SK-N-SH (cell line): ENCODE measurements at regions not wholly inside any gene's neighbourhood (a gene's known extent, or its start where the extent isn't known, plus 50 kb on each side); places are given as distances from the start of the nearest gene placed in this dataset.

Experiments used
- CTCF ChIA-PET: fragments of 300-600, 350-600 bp; formaldehyde crosslinking; extraction: SDS; loops from one replicate; lab custom pipeline; 2021; lab: Yijun Ruan, JAX
- POLR2A ChIA-PET: fragments of 350-600 bp; sonication (Branson Sonifier 250); formaldehyde crosslinking; extraction: SDS; loops from one replicate; lab custom pipeline; 2020; ENCODE audit warnings: antibody characterized with exemption, inconsistent platforms; lab: Yijun Ruan, JAX
- DNase-seq: peaks from one replicate; pipeline ENCODE4 v3.0.0; 2012
- H2AFZ ChIP-seq: fragments of 200-600 bp; sonication (generic); 2 replicates; pipeline ENCODE4 v1.8.1; 2016; ENCODE audit warnings: antibody characterized with exemption, mild to moderate bottlenecking, low read depth
- H3F3A ChIP-seq: fragments of 200-600 bp; sonication (generic); replicated peaks from 2 replicates; pipeline ENCODE3; 2016; ENCODE audit warnings: antibody characterized with exemption, mild to moderate bottlenecking; ENCODE audit not compliant: insufficient read depth
- H3K27ac ChIP-seq, 2 experiments: fragments of 200-500 bp in 1 of 2; fragments of 200-600 bp in 1 of 2; sonication (Bioruptor generic) in 1 of 2; sonication (generic), shearing (Covaris generic) in 1 of 2; 2 replicates each; pipeline versions ENCODE4 v1.5.1 to v1.6.1; 2014 to 2016; ENCODE audit warnings: low read depth in 2 of 2, inconsistent platforms in 1 of 2, low read length in 1 of 2, mild to moderate bottlenecking in 1 of 2, mixed read lengths in 1 of 2
- H3K27me3 ChIP-seq: fragments of 200-600 bp; sonication (generic), shearing (Covaris generic); 2 replicates; pipeline ENCODE4 v1.6.1; 2016; ENCODE audit warnings: mixed run types; ENCODE audit not compliant: insufficient read depth
- H3K36me3 ChIP-seq, 2 experiments: fragments of 200-500 bp in 1 of 2; fragments of 200-600 bp in 1 of 2; sonication (Bioruptor generic) in 1 of 2; sonication (generic) in 1 of 2; replicated peaks in 1 of 2; 2 replicates each; pipeline versions ENCODE3 to v1.5.1; 2014 to 2016; ENCODE audit warnings: low read length in 1 of 2, mild to moderate bottlenecking in 1 of 2; ENCODE audit not compliant: insufficient read depth in 2 of 2, control insufficient read depth in 1 of 2
- H3K4me1 ChIP-seq, 2 experiments: fragments of 200-500 bp in 1 of 2; fragments of 200-600 bp in 1 of 2; sonication (Bioruptor generic) in 1 of 2; sonication (generic), shearing (Covaris generic) in 1 of 2; 2 replicates each; pipeline versions ENCODE4 v1.5.1 to v1.6.1; 2014 to 2016; ENCODE audit warnings: low read depth in 1 of 2, low read length in 1 of 2, mixed run types in 1 of 2; ENCODE audit not compliant: insufficient read depth in 2 of 2, control insufficient read depth in 1 of 2
- H3K4me2 ChIP-seq: fragments of 200-600 bp; sonication (generic), shearing (Covaris generic); 2 replicates; pipeline ENCODE4 v1.6.1; 2017; ENCODE audit warnings: mixed run types
- H3K4me3 ChIP-seq, 2 experiments: fragments of 200-500 bp in 1 of 2; fragments of 200-600 bp in 1 of 2; sonication (Bioruptor generic) in 1 of 2; sonication (generic), shearing (Covaris generic) in 1 of 2; 2 replicates each; pipeline versions ENCODE4 v1.5.1 to v1.8.1; 2014 to 2016; ENCODE audit warnings: low read depth in 2 of 2, inconsistent platforms in 1 of 2, low read length in 1 of 2, mild to moderate bottlenecking in 1 of 2, mixed read lengths in 1 of 2, moderate library complexity in 1 of 2
- H3K79me2 ChIP-seq: fragments of 200-600 bp; sonication (generic); 2 replicates; pipeline ENCODE4 v1.8.1; 2017; ENCODE audit warnings: mild to moderate bottlenecking; ENCODE audit not compliant: insufficient read depth
- H3K9ac ChIP-seq: fragments of 200-600 bp; sonication (generic); 2 replicates; pipeline ENCODE4 v1.6.1; 2017; ENCODE audit warnings: mixed run types
- H3K9me2 ChIP-seq: fragments of 200-600 bp; sonication (generic); 2 replicates; pipeline ENCODE4 v1.6.1; 2017; ENCODE audit warnings: mixed run types
- H3K9me3 ChIP-seq: fragments of 200-600 bp; sonication (generic); 2 replicates; pipeline ENCODE4 v1.6.1; 2017; ENCODE audit warnings: mixed run types, mild to moderate bottlenecking, moderate library complexity
- H4K20me1 ChIP-seq: fragments of 200-600 bp; sonication (generic); 2 replicates; pipeline ENCODE4 v1.6.1; 2017; ENCODE audit warnings: mild to moderate bottlenecking, mixed run types; ENCODE audit not compliant: insufficient read depth
- EP300 ChIP-seq, 2 experiments: IDR thresholded peaks; 2 replicates each; pipeline versions ENCODE4 v1.4.0 to v1.6.1; 2012; ENCODE audit warnings: borderline replicate concordance in 1 of 2, low read depth in 1 of 2, low read length in 1 of 2
- EZH2phosphoT487 ChIP-seq: fragments of 200-600 bp; sonication (generic); IDR thresholded peaks from 2 replicates; pipeline ENCODE4 v1.6.1; 2017; ENCODE audit warnings: low read depth, mixed run types, mild to moderate bottlenecking, antibody characterized with exemption, moderate library complexity, borderline replicate concordance
- FOSL2 ChIP-seq: IDR thresholded peaks from 2 replicates; pipeline ENCODE4 v1.4.0; 2012; ENCODE audit warnings: low read depth, mild to moderate bottlenecking, moderate library complexity, borderline replicate concordance
- FOXJ3 ChIP-seq: sonication (generic); formaldehyde crosslinking; IDR thresholded peaks from 2 replicates; pipeline ENCODE4 v1.5.1; 2020; ENCODE audit warnings: mild to moderate bottlenecking, missing genetic modification reagents
- FOXM1 ChIP-seq: IDR thresholded peaks from 2 replicates; pipeline ENCODE4 v1.4.0; 2012; ENCODE audit warnings: low read depth, mild to moderate bottlenecking
- JUND ChIP-seq: IDR thresholded peaks from 2 replicates; pipeline ENCODE4 v1.4.0; 2012
- MEF2A ChIP-seq: IDR thresholded peaks from 2 replicates; pipeline ENCODE4 v1.4.0; 2012; ENCODE audit warnings: low read depth, borderline replicate concordance
- NFIC ChIP-seq: IDR thresholded peaks from 2 replicates; pipeline ENCODE4 v1.4.0; 2012; ENCODE audit warnings: borderline replicate concordance
- REST ChIP-seq: IDR thresholded peaks from 2 replicates; pipeline ENCODE4 v1.6.1; 2012; ENCODE audit warnings: mild to moderate bottlenecking, low read depth, low read length, moderate library complexity
- RFX5 ChIP-seq: IDR thresholded peaks from 2 replicates; pipeline ENCODE4 v1.6.1; 2012; ENCODE audit warnings: mild to moderate bottlenecking, improper control_type of control experiment, low read length
- RXRA ChIP-seq: IDR thresholded peaks from 2 replicates; pipeline ENCODE4 v1.4.0; 2012; ENCODE audit warnings: low read depth, mild to moderate bottlenecking, borderline replicate concordance
- TAF1 ChIP-seq: IDR thresholded peaks from 2 replicates; pipeline ENCODE4 v1.6.1; 2012; ENCODE audit warnings: low read depth, mild to moderate bottlenecking, low read length, moderate library complexity, borderline replicate concordance
- TCF12 ChIP-seq: IDR thresholded peaks from 2 replicates; pipeline ENCODE4 v1.4.0; 2012
- TEAD4 ChIP-seq: IDR thresholded peaks from 2 replicates; pipeline ENCODE4 v1.4.0; 2012; ENCODE audit warnings: mild to moderate bottlenecking, borderline replicate concordance; ENCODE audit not compliant: insufficient read depth
- YY1 ChIP-seq: IDR thresholded peaks from 2 replicates; pipeline ENCODE4 v1.4.0; 2012; ENCODE audit warnings: low read depth, mild to moderate bottlenecking
- TF ChIP-seq, protein P1 (sequence below): IDR thresholded peaks from 2 replicates; pipeline ENCODE4; 2012

DNA sequence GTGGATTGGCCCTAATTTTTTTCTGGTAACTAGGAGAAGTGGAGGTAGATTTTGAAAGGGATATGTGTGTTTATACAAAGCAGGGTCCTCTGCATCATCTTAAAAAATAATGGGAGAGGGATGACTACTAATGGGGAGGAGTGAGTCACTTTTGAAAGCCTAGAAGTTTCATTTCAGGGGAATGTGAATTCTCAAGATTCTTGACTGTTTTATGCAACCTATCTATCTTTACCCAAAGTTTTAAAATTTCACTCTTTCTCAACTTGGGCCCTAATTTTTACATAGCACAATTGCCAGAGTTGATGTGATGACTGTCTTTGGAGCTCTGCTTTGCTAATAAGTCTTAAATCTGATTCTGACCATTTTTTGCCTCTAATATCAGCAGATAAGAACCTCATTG, 445.2 kb downstream of the GRXCR1 start:
- peak overlapping the region in 1 of 2 experiments; percentile 67; a peak in 2 of 4 replicates for H3K27ac ChIP-seq
- H3K4me1 ChIP-seq, result peaks cover 0 to 23% of the 10 kb centered on the region in 2 experiments; a peak in 2 of 4 replicates
- TF ChIP-seq TAF1 (no peak), FOXM1 (no peak), RXRA (no peak), EP300 (IDR thresholded peaks at IDR 0.05; ENCODE audit: borderline replicate concordance in 1 of 2, low read depth in 1 of 2, low read length in 1 of 2) (peak in 1 of 2 experiments; percentile 67; a peak in 2 of 4 replicates), RFX5 (no peak), YY1 (no peak), MEF2A (no peak), TCF12 (peak; percentile 49), EZH2phosphoT487 (no peak), FOSL2 (peak; percentile 83), TEAD4 (peak; percentile 62; the same call in 1 of the 2 replicates), NFIC (peak; percentile 45; the same call in 1 of the 2 replicates), REST (no peak), FOXJ3 (CRISPR knock-in tag) (no peak), JUND (peak; percentile 78)
- TF ChIP-seq, protein P1, sequence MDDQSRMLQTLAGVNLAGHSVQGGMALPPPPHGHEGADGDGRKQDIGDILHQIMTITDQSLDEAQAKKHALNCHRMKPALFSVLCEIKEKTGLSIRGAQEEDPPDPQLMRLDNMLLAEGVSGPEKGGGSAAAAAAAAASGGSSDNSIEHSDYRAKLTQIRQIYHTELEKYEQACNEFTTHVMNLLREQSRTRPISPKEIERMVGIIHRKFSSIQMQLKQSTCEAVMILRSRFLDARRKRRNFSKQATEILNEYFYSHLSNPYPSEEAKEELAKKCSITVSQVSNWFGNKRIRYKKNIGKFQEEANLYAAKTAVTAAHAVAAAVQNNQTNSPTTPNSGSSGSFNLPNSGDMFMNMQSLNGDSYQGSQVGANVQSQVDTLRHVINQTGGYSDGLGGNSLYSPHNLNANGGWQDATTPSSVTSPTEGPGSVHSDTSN, result peak; percentile 48; the same call in 1 of the 2 replicates
- H2AFZ ChIP-seq, result no peak overlapping the region
- H3K9me3 ChIP-seq, result no peaks in the 10 kb centered on the region
- H4K20me1 ChIP-seq, result no peaks in the 10 kb centered on the region
- H3K4me2 ChIP-seq, result peak overlapping the region; percentile 14; the same call in 1 of the 2 replicates
- H3K27me3 ChIP-seq, result no peaks in the 10 kb centered on the region
- no peak overlapping the region for H3K9ac ChIP-seq
- peaks cover 15% of the 10 kb centered on the region for H3F3A ChIP-seq
- no peaks in the 10 kb centered on the region for H3K9me2 ChIP-seq
- ChIA-PET CTCF (no interaction called here), POLR2A (no interaction called here)
- no peaks in the 10 kb centered on the region for H3K79me2 ChIP-seq
- H3K4me3 ChIP-seq, result no peak overlapping the region
- no peak for DNase-seq
- H3K36me3 ChIP-seq, result no peaks in the 10 kb centered on the region
